ENCODE measurements at regions not wholly inside any gene's neighbourhood (a gene's known extent, or its start where the extent isn't known, plus 50 kb on each side); places are given as distances from the start of the nearest gene placed in this dataset.

DNA sequence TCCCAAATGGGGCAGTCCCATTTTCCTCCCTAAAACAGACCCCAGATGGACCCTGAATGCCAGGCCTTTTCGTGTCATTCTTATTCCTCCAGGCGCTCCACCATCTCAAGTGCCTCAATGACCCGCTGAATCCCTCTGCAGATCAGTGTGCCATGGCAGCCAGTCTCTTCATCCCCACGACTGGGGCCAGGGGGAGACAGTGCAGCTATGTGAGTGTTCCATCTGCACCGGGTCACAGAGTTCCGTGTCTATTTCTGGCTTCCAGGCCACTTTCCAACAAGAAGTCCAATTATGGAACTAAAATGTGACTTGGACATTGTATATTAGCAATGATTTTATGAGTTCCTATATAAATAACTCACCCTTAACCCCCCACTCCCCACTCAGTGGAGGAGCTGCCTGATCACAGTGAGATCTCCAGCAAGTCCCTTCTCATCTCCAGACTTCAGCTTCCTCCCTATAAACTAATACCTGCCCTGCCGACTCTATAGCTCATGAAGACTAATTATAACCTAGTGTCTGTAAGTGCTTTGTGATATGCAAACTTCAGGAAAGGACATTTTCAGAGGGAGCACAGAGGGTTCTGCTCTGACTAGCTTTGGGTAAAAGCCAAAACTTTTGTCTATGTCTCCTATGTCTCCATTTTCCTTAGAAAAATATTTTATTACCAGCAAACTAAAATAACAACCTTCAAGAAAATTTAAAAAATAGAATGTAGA is 56.3 kb upstream of the NFASC start:
- TF ChIP-seq RAD21 (IDR thresholded peaks at IDR 0.05), result no peak
- TF ChIP-seq FOXA1 (IDR thresholded peaks at IDR 0.05), result no peak
- no peak for TF ChIP-seq RXRA (IDR thresholded peaks at IDR 0.05)
- TF ChIP-seq, protein P1, sequence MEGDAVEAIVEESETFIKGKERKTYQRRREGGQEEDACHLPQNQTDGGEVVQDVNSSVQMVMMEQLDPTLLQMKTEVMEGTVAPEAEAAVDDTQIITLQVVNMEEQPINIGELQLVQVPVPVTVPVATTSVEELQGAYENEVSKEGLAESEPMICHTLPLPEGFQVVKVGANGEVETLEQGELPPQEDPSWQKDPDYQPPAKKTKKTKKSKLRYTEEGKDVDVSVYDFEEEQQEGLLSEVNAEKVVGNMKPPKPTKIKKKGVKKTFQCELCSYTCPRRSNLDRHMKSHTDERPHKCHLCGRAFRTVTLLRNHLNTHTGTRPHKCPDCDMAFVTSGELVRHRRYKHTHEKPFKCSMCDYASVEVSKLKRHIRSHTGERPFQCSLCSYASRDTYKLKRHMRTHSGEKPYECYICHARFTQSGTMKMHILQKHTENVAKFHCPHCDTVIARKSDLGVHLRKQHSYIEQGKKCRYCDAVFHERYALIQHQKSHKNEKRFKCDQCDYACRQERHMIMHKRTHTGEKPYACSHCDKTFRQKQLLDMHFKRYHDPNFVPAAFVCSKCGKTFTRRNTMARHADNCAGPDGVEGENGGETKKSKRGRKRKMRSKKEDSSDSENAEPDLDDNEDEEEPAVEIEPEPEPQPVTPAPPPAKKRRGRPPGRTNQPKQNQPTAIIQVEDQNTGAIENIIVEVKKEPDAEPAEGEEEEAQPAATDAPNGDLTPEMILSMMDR (IDR thresholded peaks at IDR 0.05; ENCODE audit: low read depth, low read length, missing input control), result no peak
- no peak for TF ChIP-seq GABPA (IDR thresholded peaks at IDR 0.05 in 1 of 2, conservative IDR thresholded peaks at IDR 0.05 in 1 of 2)
- no peak for TF ChIP-seq JUND (IDR thresholded peaks at IDR 0.05)
- no peak for TF ChIP-seq YY1 (IDR thresholded peaks at IDR 0.05)

Data from liver (tissue), 3 donors.